GM12891 (cell line): ENCODE measurements at regions not wholly inside any gene's neighbourhood (a gene's known extent, or its start where the extent isn't known, plus 50 kb on each side); places are given as distances from the start of the nearest gene placed in this dataset.
"Not testable (repeated sequence)": the region's sequence is repeated elsewhere in the genome, so short reads cannot be mapped to it uniquely, and the experiment has no call there.

ENCODE experiments used
- DNase-seq: peaks from one replicate; pipeline ENCODE4 v3.0.0; 2011; ENCODE audit warnings: low spot score; ENCODE audit not compliant: insufficient read length
- FAIRE-seq: peaks from 2 replicates; lab custom pipeline; 2011; peaks lifted over from hg19 to GRCh38; lab: Jason Lieb, UNC
- PAX5 ChIP-seq: IDR thresholded peaks from 2 replicates; pipeline ENCODE4 v1.6.1; 2011; ENCODE audit warnings: low read length, moderate library complexity, mild to moderate bottlenecking; ENCODE audit not compliant: insufficient read depth, severe bottlenecking
- POLR2A ChIP-seq: IDR thresholded peaks from 2 replicates; pipeline ENCODE4 v1.6.1; 2011; ENCODE audit warnings: low read depth, low read length, control low read depth
- POLR2AphosphoS5 ChIP-seq: IDR thresholded peaks from 2 replicates; pipeline ENCODE4 v1.6.1; 2011; ENCODE audit warnings: low read depth, low read length, control low read depth
- POU2F2 ChIP-seq: IDR thresholded peaks from 2 replicates; pipeline ENCODE4 v1.6.1; 2011; ENCODE audit warnings: low read depth, mild to moderate bottlenecking, control low read depth, low read length, moderate library complexity
- SPI1 ChIP-seq: IDR thresholded peaks from 2 replicates; pipeline ENCODE4 v1.6.1; 2011; ENCODE audit warnings: low read depth, low read length, control low read depth
- TAF1 ChIP-seq: IDR thresholded peaks from 2 replicates; pipeline ENCODE4 v1.6.1; 2011; ENCODE audit warnings: low read depth, low read length, control low read depth

DNA sequence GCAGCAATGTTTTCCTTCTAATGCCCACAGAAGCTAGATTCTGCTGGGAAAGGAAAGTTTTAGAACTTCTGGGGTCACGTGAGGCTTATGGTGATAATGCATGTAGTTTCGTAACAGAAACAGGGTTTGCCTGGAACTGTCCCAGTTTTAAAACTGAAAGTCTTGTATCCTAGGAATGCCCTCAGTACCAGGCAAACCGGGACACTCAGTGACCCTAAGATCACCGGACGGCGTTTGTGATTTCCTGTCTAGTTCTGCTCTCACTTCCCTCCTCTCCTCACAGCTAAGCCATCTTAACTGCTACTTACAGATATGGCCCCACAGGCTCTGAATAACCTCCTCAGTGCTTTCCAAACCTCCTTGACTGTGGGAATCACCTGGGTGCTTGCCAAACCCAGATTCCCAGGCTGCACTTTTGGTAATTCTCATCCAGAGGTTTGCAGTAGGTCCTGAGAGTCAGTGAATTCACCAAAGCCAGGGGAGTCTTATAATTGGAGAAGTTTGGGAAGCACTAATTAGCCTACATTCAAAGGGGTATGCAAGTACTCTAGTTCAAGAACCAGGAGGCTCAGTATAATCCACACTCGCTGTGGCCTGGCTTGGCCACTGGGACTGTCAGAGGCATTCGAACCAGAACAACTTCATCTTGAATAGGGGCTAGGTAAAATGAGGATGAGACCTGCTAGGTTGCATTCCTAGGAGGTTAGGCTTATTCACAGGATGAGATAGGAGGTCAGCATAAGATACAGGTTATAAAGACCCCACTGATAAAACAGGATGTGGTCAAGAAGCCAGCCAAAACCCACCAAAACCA is 231.6 kb upstream of the MYLIP start:
- TF ChIP-seq POLR2A (no peak), PAX5 (no peak), POU2F2 (no peak), POLR2AphosphoS5 (no peak), TAF1 (no peak), SPI1 (peak; percentile 89)
- DNase-seq: no peak
- peak; percentile 72 for FAIRE-seq

DNA sequence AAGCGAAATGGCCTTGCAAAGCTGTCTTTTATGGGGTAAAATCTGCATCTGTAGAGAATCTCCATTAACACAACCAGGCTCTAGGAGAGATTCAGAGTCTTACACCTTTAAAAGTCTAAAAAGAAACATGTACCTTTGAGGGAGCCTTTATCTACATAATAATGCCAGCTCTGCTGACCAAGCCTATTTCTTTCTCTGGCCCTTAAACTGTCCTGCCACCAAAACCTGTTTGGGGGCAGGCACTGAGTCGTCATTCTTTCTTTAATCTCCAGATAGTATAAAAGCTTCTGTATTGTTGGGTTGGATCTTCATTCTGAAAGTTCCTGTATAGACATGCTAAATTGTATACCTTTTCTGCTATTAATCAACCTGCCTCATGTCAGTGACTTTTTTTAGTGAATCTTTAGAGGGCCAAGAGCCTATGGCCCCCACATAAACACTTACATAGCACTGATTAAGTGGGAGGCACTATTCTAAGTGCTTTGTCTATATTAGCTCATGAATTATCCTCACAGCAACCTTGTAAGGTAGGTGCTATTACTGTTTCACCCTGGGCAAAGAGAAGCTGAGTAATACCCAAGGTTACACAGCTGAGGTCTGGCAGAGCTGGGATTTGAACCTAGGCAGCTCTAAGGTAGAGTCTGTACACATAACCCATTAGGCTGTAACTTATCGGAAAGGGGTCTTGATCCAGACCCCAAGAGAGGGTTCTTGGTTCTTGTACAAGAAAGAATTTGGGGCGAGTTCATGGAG is 232.3 kb upstream of the DTNBP1 start:
- TF ChIP-seq POLR2A (no peak), PAX5 (no peak), POU2F2 (no peak), SPI1 (no peak), TAF1 (no peak), POLR2AphosphoS5 (no peak)
- DNase-seq (no peak), FAIRE-seq (no peak)

DNA sequence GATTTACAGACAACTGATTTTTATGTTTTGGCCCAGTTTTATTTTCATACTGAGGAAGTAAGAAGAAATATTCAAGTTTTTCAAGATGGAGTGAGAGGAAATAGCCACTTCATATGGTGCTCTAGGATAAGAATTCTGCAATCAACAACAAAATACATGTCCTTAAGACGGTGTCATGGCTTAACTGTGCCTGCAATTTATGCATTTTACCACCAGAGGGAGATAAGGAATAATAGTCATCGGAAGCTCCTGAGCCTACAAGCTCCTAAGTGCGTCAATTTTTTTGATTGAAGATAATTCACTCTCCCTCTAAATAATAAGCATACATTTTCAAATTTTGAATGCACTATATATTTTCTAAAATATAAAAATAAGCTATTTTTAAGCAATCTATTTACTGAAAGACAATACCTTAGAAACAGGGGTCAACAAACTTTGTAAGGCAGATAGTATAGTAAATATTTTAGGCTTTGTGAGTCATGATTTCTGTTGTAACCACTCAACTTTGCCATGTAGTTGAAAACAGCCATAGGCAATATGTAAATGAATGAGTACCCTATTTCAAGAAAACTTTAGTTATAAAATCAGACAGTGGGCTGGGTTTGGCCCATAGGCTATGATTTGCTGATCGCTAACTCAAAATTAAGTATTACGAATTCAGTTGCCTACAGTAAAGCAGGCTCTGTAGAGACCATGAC is 230.9 kb upstream of the DTNBP1 start:
- FAIRE-seq (peak; percentile 52), DNase-seq (no peak)
- TF ChIP-seq POLR2AphosphoS5 (no peak), POU2F2 (no peak), PAX5 (no peak), POLR2A (no peak), SPI1 (no peak), TAF1 (no peak)

DNA sequence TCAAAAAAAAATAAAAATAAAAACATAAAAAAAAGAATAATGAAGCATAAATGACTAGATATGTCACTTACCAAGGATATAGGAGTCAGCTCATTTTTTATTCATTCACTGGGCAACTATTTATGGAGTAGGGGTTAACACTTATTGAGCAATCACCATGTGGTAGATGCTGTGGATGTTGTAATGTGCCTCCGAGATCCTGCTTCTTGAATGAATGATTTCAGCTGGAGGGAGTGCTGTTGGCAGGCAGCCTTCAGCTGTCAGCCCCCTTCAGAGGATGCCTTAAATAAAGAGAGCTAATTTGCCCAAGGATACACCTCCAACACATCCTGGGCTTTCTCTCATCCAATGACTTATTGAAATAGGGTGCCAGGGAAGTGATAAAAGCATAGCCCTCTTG is 229.5 kb upstream of the DTNBP1 start:
- DNase-seq: no peak
- FAIRE-seq: no peak
- TF ChIP-seq POU2F2: no peak

GRCh38 chr6:15888798-15889772 is 226.3 kb upstream of the DTNBP1 start:
- DNase-seq (no peak), FAIRE-seq (no peak)
- no peak for TF ChIP-seq POLR2A
- TF ChIP-seq PAX5: no peak
- TF ChIP-seq TAF1: no peak
- no peak for TF ChIP-seq POLR2AphosphoS5
- no peak for TF ChIP-seq SPI1
- no peak for TF ChIP-seq POU2F2

- no peak for TF ChIP-seq POLR2AphosphoS5
- peak; percentile 32; the same call in 1 of the 2 replicates for TF ChIP-seq SPI1
- no peak for DNase-seq
- FAIRE-seq: peak; percentile 79
Measured at GRCh38 chr6:15887491-15888461, 224.9 kb upstream of the DTNBP1 start.

DNA sequence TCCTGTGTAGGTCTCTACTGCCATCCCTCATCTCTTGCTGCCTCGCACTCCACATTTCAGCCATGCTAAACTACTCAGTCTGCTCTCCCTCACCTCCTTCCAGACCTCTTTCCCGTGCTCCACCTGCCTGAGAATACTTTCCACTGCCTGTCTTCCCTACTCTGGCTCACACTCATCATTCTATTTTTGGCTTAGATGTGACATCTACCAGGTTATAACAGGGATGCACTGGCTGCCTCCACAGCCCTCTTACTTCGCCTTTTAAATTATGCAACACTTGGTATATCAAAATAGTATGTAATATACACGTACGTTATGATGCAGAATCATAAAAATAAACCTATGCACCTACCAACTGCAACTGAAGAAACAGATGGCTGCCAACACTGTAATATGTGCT is 222.8 kb upstream of the DTNBP1 start:
- TF ChIP-seq POLR2AphosphoS5: no peak
- no peak for TF ChIP-seq PAX5
- no peak for TF ChIP-seq SPI1
- TF ChIP-seq TAF1: no peak
- no peak for TF ChIP-seq POU2F2
- TF ChIP-seq POLR2A: no peak
- DNase-seq (no peak), FAIRE-seq (no peak)

DNA sequence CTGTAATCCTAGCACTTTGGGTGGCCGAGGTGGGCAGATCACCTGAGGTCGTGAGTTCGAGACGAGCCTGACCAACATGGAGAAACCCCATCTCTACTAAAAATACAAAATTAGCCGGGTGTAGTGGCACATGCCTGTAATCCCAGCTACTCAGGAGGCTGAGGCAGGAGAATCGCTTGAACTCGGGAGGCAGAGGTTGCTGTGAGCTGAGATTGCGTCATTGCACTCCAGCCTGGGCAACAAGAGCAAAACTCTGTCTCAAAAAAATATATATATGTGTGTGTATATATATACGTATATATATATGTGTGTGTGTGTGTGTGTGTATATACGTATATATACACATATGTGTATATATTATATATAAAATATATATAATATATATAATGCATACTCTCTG is 220.8 kb upstream of the DTNBP1 start:
- FAIRE-seq, DNase-seq: not testable (repeated sequence)
